ENCODE measurements at regions not wholly inside any gene's neighbourhood (a gene's known extent, or its start where the extent isn't known, plus 50 kb on each side); places are given as distances from the start of the nearest gene placed in this dataset.

- no peak for TF ChIP-seq POLR2A (IDR thresholded peaks at IDR 0.05; ENCODE audit: low read length)
- TF ChIP-seq GATA1 (IDR thresholded peaks at IDR 0.05; ENCODE audit: low read depth, low read length), result no peak
Observed at GRCh38 chr21:27306206-27306605, 339.3 kb upstream of the ADAMTS5 start.
